ENCODE measurements at regions not wholly inside any gene's neighbourhood (a gene's known extent, or its start where the extent isn't known, plus 50 kb on each side); places are given as distances from the start of the nearest gene placed in this dataset.
"Not testable (repeated sequence)": the region's sequence is repeated elsewhere in the genome, so short reads cannot be mapped to it uniquely, and the experiment has no call there.

GRCh38 chr7:86391813-86392212 lies 251.9 kb upstream of the GRM3 start:
- DNase-seq (ENCODE audit: low read depth in 2 of 2) = no peak
- H3K4me3 ChIP-seq (replicated peaks in 1 of 2; ENCODE audit: low read depth in 2 of 2, low read length in 2 of 2) = no peak overlapping the region
- TF ChIP-seq CTCF (IDR thresholded peaks at IDR 0.05; ENCODE audit: low read depth, low read length) = no peak

- not testable (repeated sequence) for DNase-seq (ENCODE audit: low read depth in 2 of 2); H3K4me3 ChIP-seq (replicated peaks in 1 of 2; ENCODE audit: low read depth in 2 of 2, low read length in 2 of 2)
Measured at GRCh38 chr7:86375602-86376001, 268.1 kb upstream of the GRM3 start.

GRCh38 chr7:86372262-86372661 lies 271.4 kb upstream of the GRM3 start:
- DNase-seq (ENCODE audit: low read depth in 2 of 2) = no peak
- no peak for TF ChIP-seq CTCF (IDR thresholded peaks at IDR 0.05; ENCODE audit: low read depth, low read length)
- H3K4me3 ChIP-seq (replicated peaks in 1 of 2; ENCODE audit: low read depth in 2 of 2, low read length in 2 of 2) = no peak overlapping the region

- no peak for DNase-seq (ENCODE audit: low read depth in 2 of 2)
Measured at GRCh38 chr7:86366946-86367345, 276.8 kb upstream of the GRM3 start.

GRCh38 chr7:86340407-86340806 lies 303.3 kb upstream of the GRM3 start:
- H3K4me3 ChIP-seq (replicated peaks in 1 of 2; ENCODE audit: low read depth in 2 of 2, low read length in 2 of 2); DNase-seq (ENCODE audit: low read depth in 2 of 2): not testable (repeated sequence)

More at GRCh38 chr7:86366946-86367345, 276.8 kb upstream of the GRM3 start:
- TF ChIP-seq CTCF (IDR thresholded peaks at IDR 0.05; ENCODE audit: low read depth, low read length) = no peak
- H3K4me3 ChIP-seq (replicated peaks in 1 of 2; ENCODE audit: low read depth in 2 of 2, low read length in 2 of 2) = no peak overlapping the region

GRCh38 chr7:86339051-86339450 lies 304.7 kb upstream of the GRM3 start:
- no peak for TF ChIP-seq CTCF (IDR thresholded peaks at IDR 0.05; ENCODE audit: low read depth, low read length)
- DNase-seq (ENCODE audit: low read depth in 2 of 2) = no peak
- H3K4me3 ChIP-seq (replicated peaks in 1 of 2; ENCODE audit: low read depth in 2 of 2, low read length in 2 of 2) = no peak overlapping the region

GRCh38 chr7:86328801-86329433 lies 314.8 kb upstream of the GRM3 start:
- TF ChIP-seq CTCF (IDR thresholded peaks at IDR 0.05; ENCODE audit: low read depth, low read length) = no peak
- DNase-seq (ENCODE audit: low read depth in 2 of 2) = no peak
- no peak overlapping the region for H3K4me3 ChIP-seq (replicated peaks in 1 of 2; ENCODE audit: low read depth in 2 of 2, low read length in 2 of 2)

- DNase-seq (ENCODE audit: low read depth in 2 of 2) = no peak
- no peak overlapping the region for H3K4me3 ChIP-seq (replicated peaks in 1 of 2; ENCODE audit: low read depth in 2 of 2, low read length in 2 of 2)
- TF ChIP-seq CTCF (IDR thresholded peaks at IDR 0.05; ENCODE audit: low read depth, low read length) = no peak
Measured at GRCh38 chr7:86326847-86327246, 316.9 kb upstream of the GRM3 start.

Data from cardiac fibroblast (primary cell).